Hematopoietic multipotent progenitor cell treated with erythropoietin and hydrocortisone succinate and interleukin-3 and kit ligand, for 4 days (in vitro differentiated cells): ENCODE measurements at regions not wholly inside any gene's neighbourhood (a gene's known extent, or its start where the extent isn't known, plus 50 kb on each side); places are given as distances from the start of the nearest gene placed in this dataset.
A peak's percentile ranks its signal among the peaks of the same experiment; 100 is the strongest.
"Not testable (repeated sequence)": the region's sequence is repeated elsewhere in the genome, so short reads cannot be mapped to it uniquely, and the experiment has no call there.

Source experiments
- DNase-seq: peaks from one replicate; pipeline ENCODE4 v3.0.0-alpha.2; 2015

DNA sequence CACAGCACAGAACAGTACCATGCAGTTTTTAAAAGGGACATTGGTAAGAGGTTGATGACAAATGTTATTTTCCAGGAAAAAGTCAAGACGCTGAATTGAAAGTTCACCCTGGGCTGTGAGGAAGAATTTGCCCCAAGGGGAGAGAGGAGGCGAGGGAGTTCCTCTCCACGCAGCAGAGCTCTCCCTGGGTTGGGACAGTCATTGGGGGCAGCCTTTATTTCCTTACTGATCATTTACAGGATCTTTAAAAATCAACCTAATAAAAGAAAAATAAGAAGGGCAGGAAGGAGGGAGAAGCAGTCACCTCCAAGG lies 49.9 kb upstream of the WNT7B start:
- no peak for DNase-seq

DNA sequence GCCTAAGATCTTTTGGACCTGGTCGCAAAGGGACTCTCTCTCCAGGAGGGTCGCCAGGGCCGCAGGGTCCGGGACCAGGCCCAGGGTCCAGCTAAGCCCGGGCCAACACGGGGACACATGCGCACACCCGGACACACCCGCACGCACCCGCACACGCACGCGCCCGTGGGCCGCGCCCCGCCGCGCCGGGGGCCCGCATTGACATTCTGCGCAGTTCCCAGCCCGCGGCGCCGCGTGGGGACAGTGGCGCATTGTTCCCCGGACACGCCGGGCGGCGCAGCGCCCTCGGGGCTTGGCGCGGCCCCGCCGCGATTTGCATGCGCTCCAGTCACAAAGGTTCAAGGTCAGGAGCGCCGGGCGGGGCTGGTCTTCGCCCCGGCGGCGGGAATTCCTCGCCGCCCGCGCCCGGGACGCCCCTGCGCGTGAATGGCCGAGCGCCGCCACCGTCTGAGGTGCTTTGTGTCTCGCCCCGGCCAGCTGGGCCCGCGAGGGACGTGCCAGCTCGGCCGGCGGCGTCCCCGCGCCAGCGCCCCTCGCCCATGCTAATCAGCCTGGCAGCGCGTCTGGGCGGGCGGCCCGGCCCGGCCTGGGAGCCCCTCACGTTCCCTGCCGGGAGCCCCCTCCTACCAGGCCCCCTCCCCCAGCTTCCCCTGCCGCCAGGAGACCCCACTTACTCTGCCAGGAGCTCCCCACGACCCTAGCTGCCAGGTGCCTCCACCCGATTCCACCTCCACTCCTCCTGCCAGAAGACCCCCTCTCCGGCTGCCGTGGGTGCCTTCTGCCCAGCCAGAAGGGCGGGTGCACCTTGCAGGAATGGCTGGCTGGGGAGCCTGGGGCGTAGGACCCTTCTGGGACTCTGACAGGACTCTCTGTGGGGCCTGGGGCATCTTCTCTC lies 50.5 kb upstream of the WNT7B start:
- DNase-seq = peak; percentile 51

DNA sequence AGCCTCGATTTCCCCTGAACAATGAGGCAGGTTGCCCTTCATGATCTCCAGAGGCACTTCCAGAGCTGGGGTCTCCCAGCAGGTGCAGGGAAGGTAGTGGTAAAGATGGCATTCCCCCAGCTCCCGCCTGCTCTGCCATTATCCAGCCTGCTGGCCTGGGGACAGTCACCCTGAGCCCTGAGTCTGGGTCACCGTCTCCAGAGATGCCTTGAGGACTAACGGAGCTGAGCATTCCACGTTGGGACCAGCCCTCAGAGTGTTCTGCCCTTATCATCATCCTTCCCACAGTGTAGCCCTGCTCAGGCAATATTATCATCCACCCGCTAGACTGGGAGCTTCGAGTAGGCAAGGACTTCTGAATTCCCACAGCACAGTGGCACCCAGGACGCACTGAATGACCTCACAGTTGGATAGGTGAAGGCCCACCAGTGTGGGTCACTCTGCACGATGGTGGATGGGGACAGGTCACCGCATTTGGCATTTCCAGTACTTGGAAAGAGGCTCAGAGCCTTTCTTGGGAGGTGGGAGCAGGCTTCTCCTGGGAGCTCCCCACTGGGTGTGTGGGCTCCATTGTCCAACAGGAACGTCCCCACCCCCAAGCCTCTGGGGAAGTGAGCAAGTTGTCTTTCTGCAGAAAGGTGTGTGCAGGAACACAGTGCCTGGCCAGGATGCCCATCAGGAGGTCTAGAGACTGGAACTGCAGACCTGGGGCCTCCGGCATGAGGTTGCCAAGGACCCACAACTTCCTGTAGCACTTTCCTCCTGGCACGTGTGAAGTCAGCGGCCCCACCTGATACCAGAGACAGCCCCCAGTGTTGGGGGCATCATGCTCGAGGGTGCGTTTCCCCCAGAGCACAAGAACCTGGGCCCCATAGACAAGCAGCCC lies 51.4 kb upstream of the WNT7B start:
- DNase-seq = no peak

DNA sequence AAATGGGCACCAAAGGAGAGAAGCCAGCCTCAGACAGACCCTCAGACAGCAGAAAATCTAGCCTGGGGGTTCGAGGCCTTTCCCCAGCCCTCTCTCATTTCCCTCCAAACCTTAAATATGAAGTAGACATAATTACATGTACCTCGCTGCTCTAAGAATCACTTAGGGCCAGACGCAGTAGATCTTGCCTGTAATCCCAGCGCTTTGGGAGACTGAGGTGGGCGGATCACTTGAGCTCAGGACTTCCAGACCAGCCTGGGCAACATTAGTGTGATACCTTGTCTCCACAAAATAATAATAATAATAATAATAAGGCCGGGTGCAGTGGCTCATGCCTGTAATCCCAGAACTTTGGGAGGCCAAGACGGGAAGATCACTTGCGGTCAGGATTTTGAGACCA lies 52.1 kb upstream of the WNT7B start:
- DNase-seq = no peak

DNA sequence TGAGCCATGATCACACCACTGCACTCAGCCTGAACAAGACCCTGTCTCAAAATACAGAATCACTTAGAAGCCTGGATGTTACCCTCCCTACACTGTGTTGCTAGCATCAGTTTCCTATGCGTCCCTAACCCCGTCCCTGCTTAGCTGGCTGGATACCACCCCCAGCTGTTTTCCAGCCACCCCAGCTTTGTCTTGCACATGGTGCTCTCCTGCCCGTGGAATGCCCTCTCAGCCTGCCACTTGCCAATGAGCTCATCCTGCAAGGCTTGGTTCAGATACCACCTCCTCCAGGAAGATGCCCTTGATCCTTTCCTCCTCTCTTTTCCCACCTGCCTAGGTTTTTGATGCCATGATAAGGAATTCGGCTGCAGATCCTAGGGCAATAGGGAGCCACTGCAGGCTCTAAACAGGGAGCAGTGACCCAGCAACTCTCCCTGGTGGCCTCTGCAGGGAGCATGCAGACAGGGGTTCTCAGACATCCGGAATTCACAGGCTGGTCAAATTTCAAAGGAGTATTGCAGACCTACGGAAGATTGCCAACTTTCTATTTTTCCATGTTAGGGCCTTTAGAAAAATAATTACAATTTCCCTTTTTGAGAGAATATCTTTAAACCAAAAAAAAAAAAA lies 52.7 kb upstream of the WNT7B start:
- no peak for DNase-seq

DNA sequence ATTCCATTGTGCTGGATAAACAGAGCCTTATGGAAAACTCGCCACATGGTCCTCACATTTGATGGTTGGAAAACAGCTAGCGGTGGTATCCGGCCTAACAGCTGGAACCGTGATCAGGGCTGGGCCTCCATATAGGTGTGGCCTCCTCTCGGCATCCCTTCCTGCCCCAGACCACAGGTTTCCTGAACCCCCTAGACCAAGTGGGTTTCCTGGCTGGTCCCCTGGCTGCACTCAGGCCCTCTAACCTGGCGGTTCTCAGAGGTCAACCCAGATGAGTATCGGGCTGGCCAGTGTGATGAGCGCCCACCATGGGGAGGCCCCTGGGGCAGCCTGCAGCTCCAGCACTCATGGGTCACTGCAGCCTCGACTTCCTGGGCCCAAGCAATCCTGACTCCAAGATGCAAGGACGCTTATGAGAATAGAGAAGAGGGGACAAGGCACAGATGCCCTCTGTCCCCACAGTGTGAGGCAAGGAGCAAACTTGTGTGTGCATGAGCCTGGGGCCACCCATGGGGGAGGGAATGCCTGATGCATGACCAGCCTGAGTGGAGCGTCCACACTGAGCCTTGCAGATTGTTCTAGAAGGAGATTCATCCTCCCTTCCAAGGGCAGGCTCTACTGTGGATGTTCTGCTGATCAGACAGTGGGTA lies 53.4 kb upstream of the WNT7B start:
- DNase-seq = no peak

DNA sequence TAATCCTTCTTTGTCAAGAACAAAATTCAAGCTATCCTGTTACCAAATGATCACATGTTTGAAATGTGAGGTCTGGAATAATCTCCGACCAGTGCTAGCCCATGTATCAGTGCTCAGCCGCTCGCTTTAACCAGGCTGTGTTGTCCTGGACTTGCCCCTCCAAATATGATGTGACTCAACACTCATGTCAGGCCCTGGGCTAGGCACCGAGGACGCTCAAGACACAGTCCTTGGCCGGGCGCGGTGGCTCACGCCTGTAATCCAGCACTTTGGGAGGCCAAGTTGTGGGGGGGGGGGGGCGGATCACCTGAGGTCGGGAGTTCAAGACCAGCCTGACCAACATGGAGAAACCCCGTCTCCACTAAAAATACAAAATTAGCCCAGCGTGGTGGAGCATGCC lies 54.1 kb upstream of the WNT7B start:
- DNase-seq = no peak

DNA sequence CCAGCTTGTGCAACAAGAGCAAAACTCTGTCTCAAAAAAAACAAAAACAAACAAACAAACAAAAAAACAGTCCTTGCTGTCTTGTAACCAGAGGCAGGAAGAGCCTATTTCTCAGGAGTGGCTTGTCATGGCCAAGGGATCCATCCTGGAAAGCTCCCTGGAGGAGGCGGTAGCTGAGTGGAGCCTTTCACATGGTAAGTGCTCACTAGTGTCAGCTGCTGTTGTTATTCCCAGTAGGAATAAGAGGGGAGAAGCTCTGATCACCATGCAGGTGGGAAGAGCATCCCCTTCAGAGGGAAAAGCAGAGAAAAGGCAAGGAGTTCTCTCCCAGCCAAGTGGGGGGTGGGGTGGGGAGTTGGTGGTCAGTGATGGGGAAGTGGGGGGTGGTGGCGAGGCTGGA lies 54.6 kb upstream of the WNT7B start:
- no peak for DNase-seq

DNA sequence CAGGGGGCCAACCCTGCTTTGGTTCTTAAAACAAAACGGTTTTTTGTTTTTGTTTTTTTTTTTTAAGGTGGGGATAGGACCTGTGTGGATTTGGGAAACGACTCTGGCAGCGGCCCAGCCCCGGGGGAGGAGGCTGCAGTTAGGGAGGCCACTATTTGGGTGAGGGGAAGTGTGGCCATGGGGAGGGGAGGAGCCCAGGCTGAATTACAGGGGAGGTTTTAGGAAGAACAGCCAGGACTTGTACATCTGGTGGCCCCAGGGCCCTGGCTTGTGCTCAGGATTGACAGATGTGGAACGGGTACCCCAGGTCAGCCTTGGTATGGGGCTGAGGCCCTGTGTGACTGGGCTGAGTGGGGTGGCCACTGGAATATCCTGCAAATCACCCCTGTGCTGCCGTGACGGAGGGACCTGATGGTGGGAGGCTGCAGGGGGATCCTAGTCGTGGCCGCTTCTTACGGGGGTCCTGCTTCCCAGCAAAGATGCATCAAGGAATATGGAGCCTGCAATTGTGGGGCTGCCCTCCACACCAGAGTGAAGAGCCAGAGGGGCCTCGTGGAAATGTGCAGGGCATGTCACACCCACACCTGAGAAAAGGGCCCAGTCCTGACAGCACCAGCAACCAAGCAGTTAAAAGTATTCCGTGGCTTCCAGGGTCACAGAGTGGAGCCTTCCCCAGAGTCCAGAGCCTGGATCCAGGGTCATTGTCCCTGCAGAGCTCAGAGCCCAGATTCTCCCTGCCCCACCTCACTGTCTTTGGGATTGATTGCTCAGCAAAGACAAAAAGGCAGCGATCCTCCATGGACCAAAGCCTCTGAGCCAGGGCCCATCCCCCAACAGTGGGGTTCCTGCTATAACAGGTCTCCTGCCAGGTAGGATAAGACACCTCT lies 55.2 kb upstream of the WNT7B start:
- DNase-seq = no peak

DNA sequence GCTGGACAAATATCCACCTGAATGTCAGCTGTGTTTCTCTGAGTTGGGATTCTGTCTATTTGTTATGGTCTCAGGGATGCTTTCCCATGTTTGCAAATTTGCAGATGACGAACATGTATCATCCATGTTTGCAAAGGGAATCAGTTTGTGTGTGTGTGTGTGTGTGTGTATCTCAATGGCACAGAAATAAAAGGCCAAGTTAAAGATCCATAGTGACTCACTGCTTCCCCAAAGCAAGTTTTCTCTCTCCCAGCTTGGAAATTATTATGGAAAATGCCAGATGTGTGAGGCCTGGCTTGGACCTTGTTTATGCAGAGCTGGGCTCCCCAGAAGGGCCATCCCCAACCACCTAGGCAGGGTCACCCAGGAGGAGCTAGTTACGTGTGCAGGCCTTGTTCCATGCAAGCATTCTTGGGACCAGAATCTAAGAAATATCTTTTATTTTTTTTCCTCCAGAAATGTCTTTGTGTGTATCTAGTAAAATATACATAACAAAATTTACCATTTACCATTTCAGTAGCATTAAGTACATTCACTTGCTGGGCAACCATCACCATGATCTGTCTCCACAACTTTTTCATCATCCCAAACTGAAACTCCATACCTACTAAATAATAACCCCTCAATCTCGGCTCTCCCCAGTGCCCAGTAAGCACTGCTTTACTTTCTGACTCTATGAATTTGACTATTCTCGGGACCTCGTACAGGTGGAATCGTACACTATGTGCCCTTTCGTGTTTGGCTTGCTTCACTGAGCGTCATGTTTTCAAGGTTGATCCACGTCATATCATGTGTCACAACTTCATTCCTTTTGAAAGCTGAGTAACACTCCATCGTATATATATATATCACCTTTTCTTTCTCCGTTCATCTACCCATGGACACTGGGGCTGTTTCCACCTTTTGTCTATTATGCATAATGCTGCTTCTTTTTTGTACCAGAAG lies 56.6 kb upstream of the WNT7B start:
- DNase-seq = no peak

DNA sequence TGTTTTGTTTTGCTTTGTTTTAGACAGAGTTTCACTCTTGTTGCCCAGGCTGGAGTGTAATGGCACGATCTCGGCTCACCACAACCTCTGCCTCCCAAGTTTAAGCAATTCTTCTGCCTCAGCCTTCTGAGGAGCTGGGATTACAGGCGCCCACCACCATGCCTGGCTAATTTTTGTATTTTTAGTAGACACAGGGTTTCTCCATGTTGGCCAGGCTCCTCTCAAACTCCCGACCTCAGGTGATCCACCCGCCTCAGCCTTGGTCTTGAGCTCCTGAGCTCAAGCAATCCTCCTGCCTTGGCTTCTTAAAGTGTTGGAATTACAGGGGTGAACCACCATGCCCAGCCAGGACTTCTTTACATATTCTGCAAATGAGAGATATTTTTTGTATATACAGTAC lies 57.5 kb upstream of the WNT7B start:
- not testable (repeated sequence) for DNase-seq

DNA sequence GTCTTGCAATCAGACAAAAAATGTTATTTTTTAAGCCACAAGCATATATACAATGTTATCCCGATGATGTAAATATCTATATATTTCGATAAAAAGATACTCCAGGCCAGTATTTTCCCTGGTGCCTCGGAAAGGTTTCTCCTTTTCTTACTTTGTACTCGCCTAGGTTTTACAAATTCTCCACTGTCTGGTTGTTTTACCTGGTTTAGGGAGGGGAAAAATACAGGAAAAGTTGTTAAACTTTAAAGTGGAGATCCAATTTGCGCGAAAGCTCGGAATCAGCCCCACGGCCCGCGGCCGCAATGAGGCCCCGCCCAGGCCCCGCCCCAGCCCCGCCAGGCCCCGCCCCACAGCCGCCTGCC lies 58.4 kb upstream of the WNT7B start:
- DNase-seq = no peak

DNA sequence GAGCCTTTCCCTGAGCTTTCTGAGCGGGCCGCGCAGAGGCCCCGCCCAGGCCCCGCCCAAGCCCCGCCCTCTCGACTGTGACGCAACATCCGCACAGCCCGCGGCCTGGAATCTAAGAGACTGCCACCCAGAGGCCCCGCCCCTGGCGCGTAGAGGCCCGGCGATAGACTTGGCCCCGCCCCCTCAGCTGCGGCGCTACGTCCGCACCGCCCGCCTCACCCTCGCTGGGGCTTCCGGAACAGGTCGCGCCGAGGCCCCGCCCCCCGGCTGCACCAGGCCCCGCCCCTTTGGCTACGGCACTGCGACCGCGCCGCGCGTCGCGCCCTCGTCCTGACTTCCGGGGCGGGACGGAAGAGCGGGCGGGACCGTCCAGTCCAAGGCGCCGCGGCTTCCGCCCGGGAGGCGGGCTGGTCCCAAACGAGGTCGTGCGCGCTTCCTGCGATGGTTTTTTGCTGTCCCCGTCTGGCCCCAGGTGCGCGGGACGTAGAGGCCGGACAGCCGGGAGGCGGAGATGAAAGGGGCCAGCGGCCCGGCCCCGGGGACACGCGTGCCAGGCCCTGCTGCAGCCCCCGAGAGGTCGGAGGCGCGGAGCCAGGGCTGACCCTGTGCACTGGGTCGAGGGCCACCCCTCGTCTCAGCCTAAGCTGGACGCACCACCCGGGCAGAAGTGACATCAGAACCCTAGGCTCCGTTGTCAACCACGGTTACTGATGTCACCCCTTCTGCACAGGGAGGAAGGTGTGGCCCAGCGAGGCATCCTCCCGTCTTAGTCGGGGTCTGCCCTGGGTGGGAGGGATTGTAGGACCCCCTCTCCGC lies 59.0 kb upstream of the WNT7B start:
- peak; percentile 100 for DNase-seq

DNA sequence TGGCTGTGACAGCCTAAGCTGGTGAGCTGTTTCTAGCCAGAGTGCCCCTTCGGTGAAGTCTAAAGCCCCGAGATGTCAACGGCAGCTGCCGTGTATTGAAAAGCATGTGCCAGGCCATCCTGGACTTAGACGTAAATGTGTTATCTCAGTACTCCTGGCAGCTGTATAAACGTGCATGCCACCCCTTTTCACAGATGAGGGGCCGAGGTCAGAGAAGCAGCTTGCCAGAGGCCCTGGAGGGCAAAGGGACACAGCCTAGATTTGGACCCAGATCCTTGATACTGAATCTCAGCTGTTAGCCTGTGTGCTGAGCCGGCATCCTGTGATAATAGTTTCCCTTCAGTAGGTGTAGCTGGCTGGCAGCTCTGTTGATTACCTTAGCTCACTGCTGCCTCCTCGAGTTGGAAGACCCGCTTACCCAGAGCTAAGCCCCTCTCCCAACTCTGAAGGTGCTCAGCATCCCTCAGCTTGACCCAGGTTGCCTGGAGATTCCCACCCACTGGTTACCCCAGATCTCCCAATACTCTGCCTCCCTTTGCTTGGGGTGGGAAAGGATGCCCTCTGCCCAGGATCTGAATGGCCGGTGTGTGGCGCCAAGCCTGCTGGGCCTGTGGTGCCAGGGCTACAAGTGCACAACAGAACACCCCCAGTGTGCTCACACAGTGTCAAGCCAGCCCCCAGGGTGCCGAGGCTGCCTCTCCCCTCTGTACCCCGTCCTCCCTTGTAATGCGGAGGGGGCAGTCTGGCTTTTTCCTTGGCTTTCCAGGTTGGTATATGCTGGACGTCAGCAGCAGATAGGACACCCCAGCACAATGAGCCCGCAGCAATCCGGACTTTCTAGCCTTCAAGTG lies 59.8 kb upstream of the WNT7B start:
- DNase-seq = peak; percentile 75

DNA sequence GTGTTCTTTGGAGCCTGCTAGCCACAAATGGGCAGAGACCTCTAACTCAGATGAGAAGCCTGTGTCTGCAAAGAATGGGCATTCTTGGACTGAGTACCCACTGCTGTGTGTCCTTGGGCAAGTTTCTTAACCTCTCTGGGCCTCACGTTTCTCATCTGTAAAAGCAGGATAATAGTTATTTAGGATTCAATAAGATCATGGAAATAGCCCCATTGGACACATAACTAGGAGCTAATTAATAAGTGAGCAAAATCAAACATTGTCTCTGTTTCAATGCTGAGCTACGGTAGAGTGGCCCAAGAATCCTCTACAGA lies 61.2 kb upstream of the WNT7B start:
- DNase-seq = no peak

DNA sequence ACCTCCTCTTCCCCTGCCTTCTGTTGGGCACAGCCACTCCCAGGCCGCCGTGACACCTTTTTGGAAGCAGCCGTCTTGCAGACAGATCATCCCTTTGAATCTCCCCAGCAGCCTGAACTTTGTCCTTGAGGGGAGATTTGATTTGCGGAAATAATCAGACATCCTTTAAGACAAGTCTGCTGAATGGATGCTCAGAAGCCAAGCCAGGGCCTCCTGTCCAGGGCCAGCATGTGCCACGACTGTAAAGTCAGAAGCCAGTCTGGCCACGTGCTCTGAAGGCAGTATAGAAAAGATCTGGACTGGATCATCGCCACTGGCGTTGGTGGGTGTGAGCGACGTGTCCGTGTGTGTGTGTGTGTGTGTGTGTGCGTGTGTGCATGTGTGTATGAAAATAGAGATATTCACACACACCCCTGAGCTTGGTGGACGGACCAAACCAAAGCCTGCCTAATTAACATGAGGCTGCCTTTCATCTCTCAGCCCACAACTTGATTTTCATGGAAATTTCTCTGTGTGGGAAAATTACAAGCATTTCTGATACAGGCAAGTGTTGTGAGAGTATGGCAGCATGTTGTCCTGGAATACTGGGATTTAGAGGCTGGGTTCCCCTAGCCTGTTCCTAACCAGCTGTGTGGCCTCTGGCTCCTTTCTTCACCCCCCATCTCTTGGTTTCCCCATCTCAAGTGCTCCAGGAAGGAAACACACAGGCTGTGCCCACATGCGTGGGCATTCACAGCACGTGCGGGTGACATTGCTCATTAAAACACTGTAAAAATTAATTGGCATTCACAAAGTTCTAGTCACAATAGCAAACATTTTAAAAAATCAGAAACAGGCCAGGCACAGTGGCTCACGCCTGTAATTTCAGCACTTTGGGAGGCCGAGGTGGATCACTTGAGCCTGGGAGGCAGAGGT lies 61.8 kb upstream of the WNT7B start:
- no peak for DNase-seq

DNA sequence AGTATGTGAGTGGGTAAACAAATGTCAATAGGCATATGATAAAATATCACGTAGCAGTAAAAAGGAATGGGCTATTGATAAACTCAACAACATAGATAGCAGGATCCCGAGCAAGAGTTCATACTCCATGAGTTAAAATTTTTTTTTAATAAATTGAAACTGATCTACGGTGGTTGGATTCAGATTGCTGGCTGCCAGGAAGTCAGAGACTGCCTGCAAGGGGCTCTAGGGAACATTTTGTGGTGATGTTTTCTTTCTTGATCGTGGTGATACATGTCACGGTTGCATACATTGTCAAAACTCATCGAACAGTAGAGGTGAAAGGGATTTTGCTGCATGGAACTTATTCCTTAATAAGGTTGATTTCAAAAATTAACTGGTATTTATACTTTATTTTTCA lies 62.6 kb upstream of the WNT7B start:
- DNase-seq = peak; percentile 38
